WTC11 (cell line): ENCODE measurements at regions not wholly inside any gene's neighbourhood (a gene's known extent, or its start where the extent isn't known, plus 50 kb on each side); places are given as distances from the start of the nearest gene placed in this dataset.

Experiments used
- ATAC-seq: fragments of 200-7000 bp; cut with Tn5 transposase; 2 replicates; pipeline ENCODE4 v1.10.0; 2021; ENCODE audit warnings: mild to moderate bottlenecking, moderate library complexity
- CTCF ChIA-PET: fragments of 300-600 bp; sonication (Branson Sonifier 250); formaldehyde crosslinking; loops from one replicate; lab custom pipeline; 2021; ENCODE audit warnings: antibody characterized with exemption; lab: Charles Lee
- POLR2A ChIA-PET: fragments of 350-600 bp; sonication (Branson Sonifier 250); formaldehyde crosslinking; loops from one replicate; lab custom pipeline; 2021; ENCODE audit warnings: antibody characterized with exemption; lab: Charles Lee
- DNase-seq: peaks from one replicate; pipeline ENCODE4 v3.0.0; 2021; ENCODE audit warnings: low spot score
- H3K27ac Mint-ChIP-seq: 2 replicates; pipeline ENCODE4 v1.8.0; 2021; ENCODE audit warnings: mixed read lengths
- H3K27me3 Mint-ChIP-seq: 2 replicates; pipeline ENCODE4 v1.8.0; 2021; ENCODE audit warnings: low read depth, mild to moderate bottlenecking, moderate library complexity, mixed read lengths
- H3K36me3 Mint-ChIP-seq: 2 replicates; pipeline ENCODE4 v1.8.0; 2021; ENCODE audit warnings: mixed read lengths
- H3K4me1 Mint-ChIP-seq: 2 replicates; pipeline ENCODE4 v1.8.0; 2022; ENCODE audit warnings: mixed read lengths
- H3K4me3 Mint-ChIP-seq: 2 replicates; pipeline ENCODE4 v1.8.0; 2021; ENCODE audit warnings: mild to moderate bottlenecking, moderate library complexity, mixed read lengths
- H3K9me3 Mint-ChIP-seq: 2 replicates; pipeline ENCODE4 v1.8.0; 2021; ENCODE audit warnings: mixed read lengths
- AFF4 ChIP-seq: sonication (generic); formaldehyde crosslinking; IDR thresholded peaks from 2 replicates; pipeline ENCODE4 v1.8.1; 2023; ENCODE audit warnings: mild to moderate bottlenecking, missing genetic modification reagents, borderline replicate concordance
- ATF1 ChIP-seq: sonication (generic); formaldehyde crosslinking; IDR thresholded peaks from 2 replicates; pipeline ENCODE4 v1.8.1; 2023; ENCODE audit warnings: mild to moderate bottlenecking, moderate library complexity, missing genetic modification reagents
- CBFB ChIP-seq: sonication (generic); formaldehyde crosslinking; IDR thresholded peaks from 2 replicates; pipeline ENCODE4 v1.8.1; 2022; ENCODE audit warnings: mild to moderate bottlenecking, low read depth, missing genetic modification reagents
- CREB1 ChIP-seq: sonication (generic); formaldehyde crosslinking; IDR thresholded peaks from 2 replicates; pipeline ENCODE4 v1.8.0; 2023; ENCODE audit warnings: mild to moderate bottlenecking, missing genetic modification reagents
- EMX1 ChIP-seq: fragments of 250-450 bp; sonication (Bioruptor Pico); IDR thresholded peaks from 2 replicates; pipeline ENCODE4 v1.8.0; 2021; ENCODE audit warnings: mild to moderate bottlenecking
- FOXJ3 ChIP-seq: sonication (generic); formaldehyde crosslinking; IDR thresholded peaks from 2 replicates; pipeline ENCODE4 v1.9.0; 2021; ENCODE audit warnings: missing genetic modification reagents, mild to moderate bottlenecking, borderline replicate concordance
- FOXP4 ChIP-seq: sonication (generic); formaldehyde crosslinking; IDR thresholded peaks from 2 replicates; pipeline ENCODE4 v1.8.0; 2022; ENCODE audit warnings: mild to moderate bottlenecking, missing genetic modification reagents
- GRHL2 ChIP-seq: fragments of 250-450 bp; sonication (Bioruptor Pico); IDR thresholded peaks from 2 replicates; pipeline ENCODE4 v1.8.0; 2022; ENCODE audit warnings: mild to moderate bottlenecking, moderate library complexity; ENCODE audit not compliant: insufficient replicate concordance, severe bottlenecking
- GTF2I ChIP-seq: fragments of 250-450 bp; sonication (Bioruptor Pico); conservative IDR thresholded peaks from 2 replicates; pipeline ENCODE4 v1.4.0; 2021; ENCODE audit warnings: mild to moderate bottlenecking
- HMGA2 ChIP-seq: fragments of 250-450 bp; sonication (Bioruptor Pico); IDR thresholded peaks from 2 replicates; pipeline ENCODE4 v1.4.0; 2021; ENCODE audit warnings: mild to moderate bottlenecking, moderate library complexity
- HMGXB4 ChIP-seq: sonication (generic); formaldehyde crosslinking; IDR thresholded peaks from 2 replicates; pipeline ENCODE4 v1.8.1; 2023; ENCODE audit warnings: mild to moderate bottlenecking, moderate library complexity, missing genetic modification reagents
- IRF2 ChIP-seq: sonication (generic); formaldehyde crosslinking; IDR thresholded peaks from 2 replicates; pipeline ENCODE4 v1.8.0; 2022; ENCODE audit warnings: low read depth, missing genetic modification reagents, borderline replicate concordance
- MAX ChIP-seq: sonication (generic); formaldehyde crosslinking; IDR thresholded peaks from 2 replicates; pipeline ENCODE4 v1.8.0; 2022; ENCODE audit warnings: mild to moderate bottlenecking, missing genetic modification reagents
- MXD4 ChIP-seq: fragments of 250-450 bp; sonication (Bioruptor Pico); IDR thresholded peaks from 2 replicates; pipeline ENCODE4 v1.8.0; 2021; ENCODE audit warnings: mild to moderate bottlenecking, moderate library complexity, borderline replicate concordance
- NFE2L1 ChIP-seq: sonication (generic); formaldehyde crosslinking; IDR thresholded peaks from 2 replicates; pipeline ENCODE4 v1.8.1; 2023; ENCODE audit warnings: missing genetic modification reagents
- PRRX2 ChIP-seq: fragments of 250-450 bp; sonication (Bioruptor Pico); IDR thresholded peaks from 2 replicates; pipeline ENCODE4 v1.8.0; 2021; ENCODE audit warnings: mild to moderate bottlenecking
- RELA ChIP-seq: sonication (generic); formaldehyde crosslinking; IDR thresholded peaks from 2 replicates; pipeline ENCODE4 v1.8.1; 2022; ENCODE audit warnings: missing genetic modification reagents, mild to moderate bottlenecking, borderline replicate concordance
- USF1 ChIP-seq: sonication (generic); formaldehyde crosslinking; IDR thresholded peaks from 2 replicates; pipeline ENCODE4 v1.8.0; 2022; ENCODE audit warnings: mild to moderate bottlenecking, missing genetic modification reagents
- ZBTB21 ChIP-seq: sonication (generic); formaldehyde crosslinking; IDR thresholded peaks from 2 replicates; pipeline ENCODE4 v1.8.1; 2023; ENCODE audit warnings: mild to moderate bottlenecking, missing genetic modification reagents, borderline replicate concordance
- ZBTB43 ChIP-seq: sonication (generic); formaldehyde crosslinking; IDR thresholded peaks from 2 replicates; pipeline ENCODE4 v1.8.1; 2023; ENCODE audit warnings: mild to moderate bottlenecking, missing genetic modification reagents
- ZNF138 ChIP-seq: sonication (generic); formaldehyde crosslinking; conservative IDR thresholded peaks from 2 replicates; pipeline ENCODE4 v1.8.1; 2022; ENCODE audit warnings: mild to moderate bottlenecking, moderate library complexity, missing genetic modification reagents
- ZNF263 ChIP-seq: sonication (generic); formaldehyde crosslinking; IDR thresholded peaks from 2 replicates; pipeline ENCODE4 v1.8.1; 2022; ENCODE audit warnings: low read depth, mild to moderate bottlenecking, moderate library complexity, missing genetic modification reagents
- ZNF416 ChIP-seq: fragments of 250-450 bp; sonication (Bioruptor Pico); IDR thresholded peaks from 2 replicates; pipeline ENCODE4 v1.9.0; 2021; ENCODE audit warnings: mild to moderate bottlenecking, inconsistent platforms

- Mint-ChIP-seq H3K4me1 (peaks cover 51% of the 10 kb centered on the region), H3K27ac (no peak overlapping the region), H3K27me3 (peaks cover 14% of the 10 kb centered on the region), H3K36me3 (peaks cover 35% of the 10 kb centered on the region), H3K4me3 (no peak overlapping the region), H3K9me3 (peaks cover 21% of the 10 kb centered on the region)
- CTCF ChIA-PET, result interaction anchor here (0.7 to 5.7 kb wide), 25 partner anchors 9 to 238 kb away, joined by 3 to 74 read pairs (median 4); no protein-coding TSS in a partner anchor
- POLR2A ChIA-PET, result interaction anchor here (1.0 kb wide), 1 partner anchor 45 kb away, joined by 3 read pairs; no protein-coding TSS in a partner anchor
- peak; percentile 76 for DNase-seq
- TF ChIP-seq MAX (CRISPR knock-in tag) (peak; percentile 38; the same call in 1 of the 2 replicates), IRF2 (no peak), HMGA2 (CRISPR knock-in tag) (no peak)
- peak; percentile 79 for ATAC-seq
Observed at GRCh38 chr11:116454020-116454645, 318.7 kb downstream of the BUD13 start.

- peaks cover 48% of the 10 kb centered on the region for H3K4me1 Mint-ChIP-seq
Observed at GRCh38 chr11:116452461-116452860, 320.3 kb downstream of the BUD13 start.

GRCh38 chr11:116449522-116449921 lies 323.3 kb downstream of the BUD13 start:
- DNase-seq, result no peak
- Mint-ChIP-seq H3K9me3 (peaks cover 25% of the 10 kb centered on the region), H3K4me1 (peaks cover 60% of the 10 kb centered on the region), H3K4me3 (no peak overlapping the region), H3K36me3 (peaks cover 43% of the 10 kb centered on the region), H3K27me3 (peaks cover 13% of the 10 kb centered on the region), H3K27ac (no peak overlapping the region)
- ChIA-PET CTCF (no interaction called here), POLR2A (no interaction called here)
- ATAC-seq, result no peak
- TF ChIP-seq ZNF416 (CRISPR knock-in tag) (no peak), CREB1 (CRISPR knock-in tag) (no peak), AFF4 (CRISPR knock-in tag) (no peak), IRF2 (no peak), RELA (CRISPR knock-in tag) (no peak), ZBTB43 (CRISPR knock-in tag) (no peak), NFE2L1 (CRISPR knock-in tag) (no peak), PRRX2 (CRISPR knock-in tag) (no peak)

More at GRCh38 chr11:116452461-116452860, 320.3 kb downstream of the BUD13 start:
- H3K9me3 Mint-ChIP-seq, result peaks cover 25% of the 10 kb centered on the region
- no peak for TF ChIP-seq MXD4
- no peak for TF ChIP-seq ZNF263 (CRISPR knock-in tag)
- no peak for TF ChIP-seq ZNF138 (CRISPR knock-in tag)
- no peak for TF ChIP-seq USF1
- TF ChIP-seq EMX1 (CRISPR knock-in tag), result no peak
- no peak for TF ChIP-seq ATF1 (CRISPR knock-in tag)
- TF ChIP-seq CBFB (CRISPR knock-in tag), result no peak
- TF ChIP-seq ZNF416 (CRISPR knock-in tag), result no peak
- TF ChIP-seq HMGXB4, result no peak
- no peak for TF ChIP-seq GRHL2
- TF ChIP-seq GTF2I, result no peak
- no peak for TF ChIP-seq FOXJ3 (CRISPR knock-in tag)
- no peak for TF ChIP-seq ZBTB21 (CRISPR knock-in tag)
- TF ChIP-seq FOXP4 (CRISPR knock-in tag), result no peak
- ATAC-seq, result no peak
- DNase-seq, result no peak
- H3K27me3 Mint-ChIP-seq, result peaks cover 13% of the 10 kb centered on the region
- ChIA-PET POLR2A (no interaction called here), CTCF (interaction anchor here (1.0 to 5.7 kb wide), 3 partner anchors 47 to 189 kb away, joined by 3 to 74 read pairs (median 21); no protein-coding TSS in a partner anchor)
- H3K27ac Mint-ChIP-seq, result no peak overlapping the region
- H3K36me3 Mint-ChIP-seq, result peaks cover 43% of the 10 kb centered on the region
- H3K4me3 Mint-ChIP-seq, result no peak overlapping the region
